ACC112 (cell line): ENCODE measurements at regions not wholly inside any gene's neighbourhood (a gene's known extent, or its start where the extent isn't known, plus 50 kb on each side); places are given as distances from the start of the nearest gene placed in this dataset.

Experiments
- H2AFZ ChIP-seq: fragments of 200-600 bp; sonication (generic); one replicate; pipeline ENCODE4 v1.6.0; 2017; ENCODE audit warnings: antibody characterized with exemption, low read length; ENCODE audit not compliant: unreplicated experiment
- H3K27ac ChIP-seq: fragments of 200-600 bp; sonication (generic); 2 replicates; pipeline ENCODE4 v1.5.1; 2014; ENCODE audit warnings: low read depth, mild to moderate bottlenecking, antibody characterized with exemption, low read length, moderate library complexity
- H3K27me3 ChIP-seq: fragments of 200-600 bp; sonication (generic); 2 replicates; pipeline ENCODE4 v1.6.1; 2014; ENCODE audit warnings: mild to moderate bottlenecking, antibody characterized with exemption, low read length, moderate library complexity, mixed read lengths; ENCODE audit not compliant: insufficient read depth
- H3K36me3 ChIP-seq: fragments of 200-600 bp; sonication (generic); 2 replicates; pipeline ENCODE4 v1.6.1; 2016; ENCODE audit warnings: mild to moderate bottlenecking, antibody characterized with exemption, low read length, moderate library complexity, mixed read lengths; ENCODE audit not compliant: insufficient read depth
- H3K4me1 ChIP-seq: fragments of 200-600 bp; sonication (generic); one replicate; pipeline ENCODE4 v1.6.1; 2016; ENCODE audit warnings: low read length, mixed read lengths; ENCODE audit not compliant: insufficient read depth, unreplicated experiment, control insufficient read depth
- H3K4me3 ChIP-seq: fragments of 200-600 bp; sonication (generic); 2 replicates; pipeline ENCODE4 v1.5.1; 2014; ENCODE audit warnings: mild to moderate bottlenecking, low read depth, low read length
- H3K79me2 ChIP-seq: fragments of 200-600 bp; sonication (generic); one replicate; pipeline ENCODE4 v1.6.0; 2016; ENCODE audit warnings: low read length; ENCODE audit not compliant: control insufficient read depth, unreplicated experiment, insufficient read depth

GRCh38 chr13:36750046-36750445 is 69.0 kb upstream of the RFXAP start:
- H3K79me2 ChIP-seq, result no peaks in the 10 kb centered on the region
- no peak overlapping the region for H3K4me3 ChIP-seq
- peaks cover 15% of the 10 kb centered on the region; the same call in 1 of the 2 replicates for H3K27me3 ChIP-seq
- H3K36me3 ChIP-seq, result no peaks in the 10 kb centered on the region
- H3K4me1 ChIP-seq, result no peaks in the 10 kb centered on the region
- H2AFZ ChIP-seq, result no peak overlapping the region
- H3K27ac ChIP-seq, result no peak overlapping the region

- Histone ChIP-seq H3K36me3 (no peaks in the 10 kb centered on the region), H3K4me1 (no peaks in the 10 kb centered on the region)
Observed at GRCh38 chr13:36750461-36750860, 68.6 kb upstream of the RFXAP start.

GRCh38 chr13:36750946-36751345 is 68.1 kb upstream of the RFXAP start:
- Histone ChIP-seq H3K79me2 (no peaks in the 10 kb centered on the region), H3K4me1 (no peaks in the 10 kb centered on the region), H3K36me3 (no peaks in the 10 kb centered on the region)

More at GRCh38 chr13:36750461-36750860, 68.6 kb upstream of the RFXAP start:
- H3K79me2 ChIP-seq, result no peaks in the 10 kb centered on the region
- peaks cover 19% of the 10 kb centered on the region; the same call in 1 of the 2 replicates for H3K27me3 ChIP-seq
- no peak overlapping the region for H2AFZ ChIP-seq
- no peak overlapping the region for H3K27ac ChIP-seq
- H3K4me3 ChIP-seq, result no peak overlapping the region

GRCh38 chr13:36752673-36753072 is 66.3 kb upstream of the RFXAP start:
- no peaks in the 10 kb centered on the region for H3K79me2 ChIP-seq
- peaks cover 24% of the 10 kb centered on the region; the same call in 1 of the 2 replicates for H3K27me3 ChIP-seq
- H3K4me3 ChIP-seq, result no peak overlapping the region
- no peak overlapping the region for H3K27ac ChIP-seq
- H3K36me3 ChIP-seq, result no peaks in the 10 kb centered on the region
- H3K4me1 ChIP-seq, result no peaks in the 10 kb centered on the region
- H2AFZ ChIP-seq, result no peak overlapping the region

More at GRCh38 chr13:36750946-36751345, 68.1 kb upstream of the RFXAP start:
- peaks cover 19% of the 10 kb centered on the region; the same call in 1 of the 2 replicates for H3K27me3 ChIP-seq
- H2AFZ ChIP-seq, result no peak overlapping the region
- no peak overlapping the region for H3K27ac ChIP-seq
- H3K4me3 ChIP-seq, result no peak overlapping the region

- H3K4me1 ChIP-seq, result no peaks in the 10 kb centered on the region
- H3K4me3 ChIP-seq, result no peak overlapping the region
- no peaks in the 10 kb centered on the region for H3K36me3 ChIP-seq
- no peaks in the 10 kb centered on the region for H3K79me2 ChIP-seq
- H3K27ac ChIP-seq, result no peak overlapping the region
- no peak overlapping the region for H2AFZ ChIP-seq
- H3K27me3 ChIP-seq, result peaks cover 28% of the 10 kb centered on the region
Observed at GRCh38 chr13:36753176-36753575, 65.8 kb upstream of the RFXAP start.

GRCh38 chr13:36758345-36758744 is 60.7 kb upstream of the RFXAP start:
- H3K27me3 ChIP-seq, result peaks cover 53% of the 10 kb centered on the region
- no peaks in the 10 kb centered on the region for H3K4me1 ChIP-seq
- no peak overlapping the region for H2AFZ ChIP-seq
- no peaks in the 10 kb centered on the region for H3K36me3 ChIP-seq
- H3K4me3 ChIP-seq, result no peak overlapping the region
- no peaks in the 10 kb centered on the region for H3K79me2 ChIP-seq
- H3K27ac ChIP-seq, result no peak overlapping the region

GRCh38 chr13:36763126-36763722 is 55.8 kb upstream of the RFXAP start:
- Histone ChIP-seq H2AFZ (no peak overlapping the region), H3K4me1 (no peaks in the 10 kb centered on the region), H3K4me3 (no peak overlapping the region), H3K36me3 (no peaks in the 10 kb centered on the region), H3K27ac (no peak overlapping the region), H3K79me2 (no peaks in the 10 kb centered on the region), H3K27me3 (peaks cover 30% of the 10 kb centered on the region)

GRCh38 chr13:36764536-36764935 is 54.5 kb upstream of the RFXAP start:
- no peak overlapping the region for H2AFZ ChIP-seq
- H3K4me1 ChIP-seq, result no peaks in the 10 kb centered on the region
- no peaks in the 10 kb centered on the region for H3K36me3 ChIP-seq
- no peak overlapping the region for H3K27ac ChIP-seq
- H3K27me3 ChIP-seq, result peaks cover 29% of the 10 kb centered on the region
- no peak overlapping the region for H3K4me3 ChIP-seq
- no peaks in the 10 kb centered on the region for H3K79me2 ChIP-seq

GRCh38 chr13:36764957-36765356 is 54.1 kb upstream of the RFXAP start:
- Histone ChIP-seq H3K4me3 (no peak overlapping the region), H3K27me3 (peaks cover 31% of the 10 kb centered on the region), H3K36me3 (no peaks in the 10 kb centered on the region), H3K4me1 (no peaks in the 10 kb centered on the region), H3K27ac (no peak overlapping the region), H3K79me2 (no peaks in the 10 kb centered on the region), H2AFZ (no peak overlapping the region)

GRCh38 chr13:36766295-36766694 is 52.7 kb upstream of the RFXAP start:
- H3K27me3 ChIP-seq, result peaks cover 26% of the 10 kb centered on the region
- no peak overlapping the region for H3K27ac ChIP-seq
- H2AFZ ChIP-seq, result no peak overlapping the region
- no peak overlapping the region for H3K4me3 ChIP-seq
- no peaks in the 10 kb centered on the region for H3K4me1 ChIP-seq
- H3K36me3 ChIP-seq, result no peaks in the 10 kb centered on the region
- no peaks in the 10 kb centered on the region for H3K79me2 ChIP-seq

GRCh38 chr13:36767276-36767675 is 51.7 kb upstream of the RFXAP start:
- Histone ChIP-seq H3K27me3 (peaks cover 28% of the 10 kb centered on the region), H3K4me1 (no peaks in the 10 kb centered on the region), H3K4me3 (no peak overlapping the region), H3K79me2 (no peaks in the 10 kb centered on the region), H3K36me3 (no peaks in the 10 kb centered on the region), H2AFZ (no peak overlapping the region), H3K27ac (no peak overlapping the region)
